GM19239 (cell line): ENCODE measurements at regions not wholly inside any gene's neighbourhood (a gene's known extent, or its start where the extent isn't known, plus 50 kb on each side); places are given as distances from the start of the nearest gene placed in this dataset.

Experiments used
- DNase-seq: peaks from one replicate; pipeline ENCODE4 v3.0.0; 2011; ENCODE audit warnings: low spot score; ENCODE audit not compliant: insufficient read length
- FAIRE-seq: peaks from 2 replicates; lab custom pipeline; 2011; peaks lifted over from hg19 to GRCh38; lab: Jason Lieb, UNC

DNA sequence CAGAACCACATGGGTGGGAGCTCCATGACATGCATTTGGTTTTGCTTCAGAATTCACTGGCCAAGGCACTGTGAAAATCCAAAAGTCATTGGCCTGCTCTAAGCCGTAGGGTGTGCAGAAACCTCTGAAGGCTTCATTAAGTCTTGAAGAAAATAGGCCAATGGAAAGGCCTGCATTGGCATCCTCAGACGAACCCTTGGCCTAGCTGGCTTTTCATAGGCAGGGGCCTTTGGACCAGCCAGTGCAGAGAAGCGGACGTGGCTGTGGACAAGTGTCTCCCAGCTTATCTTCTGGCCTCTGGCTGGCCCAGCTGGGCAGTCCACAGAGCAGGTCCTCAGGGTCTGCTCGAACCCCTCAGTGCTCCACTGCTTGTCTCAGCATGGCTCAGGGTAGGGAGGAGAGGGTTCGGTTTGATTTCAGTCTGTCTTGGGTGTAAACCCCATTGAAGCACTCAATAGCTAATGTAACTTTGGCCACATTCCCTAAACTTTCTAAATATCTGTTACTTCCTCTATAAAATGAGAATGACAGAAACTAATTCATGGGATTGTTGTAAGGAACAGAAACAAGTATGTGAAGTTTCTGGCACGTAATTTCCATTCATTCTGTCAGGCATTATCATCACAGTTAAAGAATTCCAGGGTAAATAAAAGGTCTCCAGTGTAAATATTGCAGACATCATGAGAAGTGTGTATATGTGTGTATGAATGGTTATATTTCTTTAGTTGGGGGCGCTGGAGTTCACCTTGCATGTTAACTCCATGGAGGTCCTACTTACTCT lies 125.5 kb downstream of the TFCP2L1 start:
- DNase-seq: no peak
- no peak for FAIRE-seq

DNA sequence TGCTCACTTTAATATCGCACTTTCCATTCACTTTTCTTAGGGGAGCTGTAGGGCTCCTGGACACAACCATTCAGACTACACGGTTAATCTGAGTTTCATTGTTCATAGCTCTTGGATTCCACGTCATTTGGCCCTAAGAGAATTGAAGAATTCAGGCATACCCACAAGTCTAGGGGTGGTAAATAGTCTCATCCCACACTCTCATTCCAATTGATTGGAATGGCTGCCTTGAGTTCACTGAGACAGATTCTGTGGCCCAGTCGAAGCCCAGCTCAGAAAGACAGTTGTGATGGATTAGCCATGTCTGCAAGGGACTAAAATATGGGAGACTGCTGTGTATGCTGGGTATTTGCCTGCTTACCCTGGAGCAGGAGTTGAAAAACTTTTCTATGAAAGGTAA lies 124.6 kb downstream of the TFCP2L1 start:
- FAIRE-seq (no peak), DNase-seq (no peak)

DNA sequence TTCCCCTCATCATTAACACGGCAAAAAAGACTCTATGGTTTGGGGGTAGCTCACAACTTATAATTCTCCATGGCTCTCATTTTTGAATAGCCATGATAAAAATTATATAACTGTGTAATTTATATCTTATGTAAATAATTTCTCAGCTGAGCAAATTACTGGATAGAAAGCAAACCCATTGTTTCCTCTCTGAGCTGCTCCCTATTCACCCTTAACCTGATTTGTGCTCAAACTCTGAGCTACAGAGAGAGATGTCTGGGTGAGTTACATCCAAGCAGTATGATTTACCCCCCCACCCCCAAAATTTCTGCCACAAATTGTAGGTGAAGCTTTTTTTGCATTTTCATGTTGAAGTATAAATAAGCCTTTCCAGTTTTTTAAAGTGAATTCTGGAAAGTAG lies 123.7 kb downstream of the TFCP2L1 start:
- DNase-seq (no peak), FAIRE-seq (no peak)

DNA sequence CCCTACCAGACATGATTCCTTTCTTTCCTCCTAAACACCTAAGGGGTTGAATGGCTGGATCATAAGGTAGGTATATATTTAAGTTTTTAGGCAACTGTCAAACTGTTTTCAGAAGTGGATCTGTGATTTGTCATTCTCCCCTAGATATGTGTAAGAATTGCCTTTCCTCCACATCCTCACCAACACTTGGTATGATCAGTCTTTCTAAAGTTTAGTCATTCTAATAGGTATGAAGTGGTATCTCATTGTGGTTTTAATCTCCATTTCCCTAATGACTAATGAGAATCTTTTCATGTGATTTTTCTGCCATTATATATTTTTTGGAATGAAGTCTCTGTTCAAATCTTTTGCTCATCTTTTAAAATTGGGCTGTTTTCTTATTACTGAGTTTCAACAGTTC lies 122.1 kb downstream of the TFCP2L1 start:
- no peak for DNase-seq
- FAIRE-seq: no peak

DNA sequence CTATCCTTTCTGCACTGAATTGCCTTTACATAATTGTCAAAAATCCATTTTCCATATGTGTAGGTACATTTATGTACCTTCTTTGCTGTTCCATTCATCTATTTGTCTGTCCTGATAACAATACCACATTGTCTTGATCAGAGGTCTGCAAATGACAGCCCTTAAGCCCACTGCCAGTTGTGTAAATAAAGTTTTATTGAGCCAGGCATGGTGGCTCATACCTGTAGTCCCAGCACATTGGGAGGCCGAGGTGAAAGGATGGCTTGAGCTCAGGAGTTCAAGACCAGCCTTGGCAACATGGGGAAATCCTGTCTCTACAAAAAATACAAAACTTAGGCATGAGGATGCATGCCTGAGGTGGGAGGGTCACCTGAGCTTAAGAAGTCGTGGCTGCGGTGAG lies 121.0 kb downstream of the TFCP2L1 start:
- DNase-seq (no peak), FAIRE-seq (no peak)

DNA sequence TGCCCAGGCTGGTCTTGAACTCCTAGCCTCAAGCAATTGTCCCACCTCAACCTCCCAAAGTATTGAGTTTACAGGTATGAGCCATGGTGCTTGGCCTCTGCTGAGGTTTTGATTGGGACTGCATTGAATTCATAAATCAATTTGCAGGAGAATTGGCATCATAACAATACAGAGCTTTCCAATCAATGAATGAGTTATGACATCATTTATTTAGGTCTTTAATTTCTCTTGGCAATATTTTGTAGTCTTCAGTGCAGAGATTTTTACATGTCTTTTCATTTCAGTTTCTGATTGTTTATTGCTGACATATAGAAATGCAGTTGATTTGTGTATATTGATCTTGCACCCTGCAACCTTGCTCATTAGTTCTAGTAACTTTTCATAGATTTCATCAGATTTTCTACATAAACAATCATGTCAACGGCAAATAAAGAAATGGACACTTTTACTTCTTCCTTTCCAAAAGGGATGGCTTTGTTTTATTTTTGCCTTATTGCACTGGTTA lies 119.9 kb downstream of the TFCP2L1 start:
- FAIRE-seq: no peak
- DNase-seq: no peak
